HFFc6 (cell line): ENCODE measurements at regions not wholly inside any gene's neighbourhood (a gene's known extent, or its start where the extent isn't known, plus 50 kb on each side); places are given as distances from the start of the nearest gene placed in this dataset.

Experiments
- DNase-seq: peaks from one replicate; pipeline ENCODE4 v3.0.0-alpha.2; 2018
- H3K27ac Mint-ChIP-seq: 2 replicates; pipeline ENCODE4 v1.8.0; 2020; ENCODE audit warnings: mild to moderate bottlenecking, mixed read lengths
- H3K27me3 Mint-ChIP-seq: 2 replicates; pipeline ENCODE4 v1.8.0; 2021; ENCODE audit warnings: mild to moderate bottlenecking, moderate library complexity, mixed read lengths; ENCODE audit not compliant: insufficient read depth
- H3K36me3 Mint-ChIP-seq: 2 replicates; pipeline ENCODE4 v1.8.0; 2021; ENCODE audit warnings: low read depth, mixed read lengths
- H3K4me1 Mint-ChIP-seq: 2 replicates; pipeline ENCODE4 v1.8.0; 2020; ENCODE audit warnings: low read depth, mixed read lengths
- H3K4me3 Mint-ChIP-seq: 2 replicates; pipeline ENCODE4 v1.8.0; 2020; ENCODE audit warnings: mild to moderate bottlenecking, moderate library complexity, mixed read lengths
- H3K9me3 Mint-ChIP-seq: 2 replicates; pipeline ENCODE4 v1.8.0; 2020; ENCODE audit warnings: mild to moderate bottlenecking, mixed read lengths
- TF ChIP-seq, protein P1 (sequence below): fragments of 200-600 bp; sonication (generic); IDR thresholded peaks from 2 replicates; pipeline ENCODE4 v1.5.0; 2021; ENCODE audit warnings: antibody characterized with exemption, mild to moderate bottlenecking

DNA sequence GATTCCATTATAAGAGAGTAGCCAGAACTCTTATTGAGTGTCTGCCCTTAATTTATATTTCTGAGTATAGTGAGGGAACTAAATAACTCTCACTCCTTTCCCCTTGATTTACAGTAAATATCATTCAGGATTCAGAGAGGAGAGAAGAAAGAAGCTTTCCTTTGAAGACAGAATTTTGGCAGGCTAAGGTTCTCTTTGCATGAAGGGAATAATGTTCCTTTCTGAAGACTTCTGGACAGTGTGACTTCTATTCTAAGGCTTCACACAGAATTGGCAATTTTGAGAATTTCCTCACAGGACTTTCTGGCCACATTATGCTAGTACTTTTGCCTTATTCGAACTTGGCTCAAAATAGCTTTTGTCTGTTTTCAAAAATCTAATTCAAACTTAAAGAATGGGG lies 352.2 kb upstream of the FBXO33 start:
- Mint-ChIP-seq H3K9me3 (peaks cover 56% of the 10 kb centered on the region), H3K4me1 (no peaks in the 10 kb centered on the region), H3K36me3 (no peaks in the 10 kb centered on the region), H3K27ac (no peak overlapping the region), H3K27me3 (no peaks in the 10 kb centered on the region; the same call in 1 of the 2 replicates), H3K4me3 (no peak overlapping the region)
- DNase-seq, result no peak
- TF ChIP-seq, protein P1, sequence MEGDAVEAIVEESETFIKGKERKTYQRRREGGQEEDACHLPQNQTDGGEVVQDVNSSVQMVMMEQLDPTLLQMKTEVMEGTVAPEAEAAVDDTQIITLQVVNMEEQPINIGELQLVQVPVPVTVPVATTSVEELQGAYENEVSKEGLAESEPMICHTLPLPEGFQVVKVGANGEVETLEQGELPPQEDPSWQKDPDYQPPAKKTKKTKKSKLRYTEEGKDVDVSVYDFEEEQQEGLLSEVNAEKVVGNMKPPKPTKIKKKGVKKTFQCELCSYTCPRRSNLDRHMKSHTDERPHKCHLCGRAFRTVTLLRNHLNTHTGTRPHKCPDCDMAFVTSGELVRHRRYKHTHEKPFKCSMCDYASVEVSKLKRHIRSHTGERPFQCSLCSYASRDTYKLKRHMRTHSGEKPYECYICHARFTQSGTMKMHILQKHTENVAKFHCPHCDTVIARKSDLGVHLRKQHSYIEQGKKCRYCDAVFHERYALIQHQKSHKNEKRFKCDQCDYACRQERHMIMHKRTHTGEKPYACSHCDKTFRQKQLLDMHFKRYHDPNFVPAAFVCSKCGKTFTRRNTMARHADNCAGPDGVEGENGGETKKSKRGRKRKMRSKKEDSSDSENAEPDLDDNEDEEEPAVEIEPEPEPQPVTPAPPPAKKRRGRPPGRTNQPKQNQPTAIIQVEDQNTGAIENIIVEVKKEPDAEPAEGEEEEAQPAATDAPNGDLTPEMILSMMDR, result no peak

DNA sequence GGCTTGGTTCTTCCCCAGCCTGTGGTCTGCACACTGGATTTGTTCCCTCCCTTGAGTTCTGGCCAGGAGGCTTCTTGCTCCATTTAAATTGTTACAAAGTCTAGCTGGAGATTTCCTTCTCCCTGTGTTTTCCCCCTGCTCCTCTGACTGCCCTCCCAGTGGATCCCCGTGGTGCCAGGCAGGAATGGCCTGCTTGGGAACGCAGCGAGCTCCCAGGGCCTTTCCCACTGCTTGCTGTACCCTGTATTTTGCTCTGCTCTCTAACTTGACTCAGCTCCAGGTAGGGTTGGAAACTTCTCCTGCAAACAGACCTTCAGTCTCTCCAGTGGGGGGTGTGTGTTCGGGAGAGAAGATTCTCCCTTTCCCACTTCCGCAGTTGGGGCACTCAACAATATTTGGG lies 349.2 kb upstream of the FBXO33 start:
- Mint-ChIP-seq H3K36me3 (no peaks in the 10 kb centered on the region), H3K9me3 (peaks cover 74% of the 10 kb centered on the region), H3K27me3 (no peaks in the 10 kb centered on the region; the same call in 1 of the 2 replicates), H3K27ac (no peak overlapping the region), H3K4me1 (no peaks in the 10 kb centered on the region), H3K4me3 (no peak overlapping the region)
- DNase-seq, result no peak
- TF ChIP-seq, protein P1, result no peak

DNA sequence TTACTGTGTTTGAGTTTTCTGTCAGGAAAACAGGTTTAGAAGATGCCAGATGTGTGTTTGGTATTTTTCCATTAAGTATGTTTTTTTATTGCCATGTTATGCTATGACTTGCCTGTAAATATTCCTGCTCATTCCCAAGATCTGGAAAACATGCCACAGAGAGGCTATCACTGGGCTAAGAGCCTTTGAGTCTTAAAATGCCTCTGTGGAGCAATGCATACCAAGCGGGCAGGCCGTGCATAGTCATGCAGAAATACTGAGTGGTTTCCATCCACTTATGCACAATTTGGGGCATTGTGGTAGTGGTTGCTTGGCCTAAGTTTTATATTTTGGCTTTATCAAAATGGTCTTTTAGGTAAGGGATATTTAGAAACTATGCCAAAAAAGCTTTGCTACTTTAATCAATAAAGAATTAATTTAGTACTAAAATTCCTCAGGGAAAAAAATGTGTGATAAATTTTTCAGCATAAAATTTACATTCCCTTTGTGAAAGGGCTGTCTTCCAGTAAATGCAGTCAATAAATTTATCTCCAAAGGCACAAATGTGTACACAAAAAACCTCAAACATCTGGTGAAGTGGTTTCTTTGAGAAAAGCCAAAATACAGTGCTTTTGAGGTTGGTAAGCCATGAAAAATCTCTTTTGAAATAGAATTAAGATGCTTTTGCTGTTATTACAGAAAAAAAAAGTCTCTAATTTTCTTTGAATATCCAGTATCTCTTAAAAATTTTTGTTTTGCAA lies 341.3 kb upstream of the FBXO33 start:
- Mint-ChIP-seq H3K4me3 (no peak overlapping the region), H3K36me3 (no peaks in the 10 kb centered on the region), H3K27me3 (no peaks in the 10 kb centered on the region; the same call in 1 of the 2 replicates), H3K4me1 (no peaks in the 10 kb centered on the region), H3K27ac (no peak overlapping the region), H3K9me3 (peaks cover 43% of the 10 kb centered on the region)
- TF ChIP-seq, protein P1, result no peak
- DNase-seq, result no peak

DNA sequence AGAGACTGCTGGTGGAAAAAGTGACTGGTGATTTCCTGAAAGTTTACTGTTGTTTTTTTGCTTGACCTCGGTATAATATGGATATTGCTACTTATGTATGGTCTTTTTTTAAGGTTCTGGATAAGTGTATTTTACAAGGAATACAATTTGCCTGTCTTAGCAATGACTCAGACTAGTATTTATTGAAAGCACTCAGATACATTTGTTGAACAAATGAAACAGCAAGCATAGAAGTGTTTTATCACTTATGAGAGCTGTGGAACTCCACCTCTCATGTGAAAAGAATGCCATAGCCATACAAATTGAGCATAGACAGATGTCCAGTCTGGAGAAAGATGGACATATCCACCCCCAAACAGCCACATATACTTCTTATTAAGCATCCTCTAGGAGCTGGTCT lies 340.4 kb upstream of the FBXO33 start:
- Mint-ChIP-seq H3K27ac (no peak overlapping the region), H3K36me3 (no peaks in the 10 kb centered on the region), H3K9me3 (peaks cover 38% of the 10 kb centered on the region), H3K4me3 (no peak overlapping the region), H3K27me3 (no peaks in the 10 kb centered on the region), H3K4me1 (no peaks in the 10 kb centered on the region)
- DNase-seq, result no peak
- TF ChIP-seq, protein P1, result no peak

DNA sequence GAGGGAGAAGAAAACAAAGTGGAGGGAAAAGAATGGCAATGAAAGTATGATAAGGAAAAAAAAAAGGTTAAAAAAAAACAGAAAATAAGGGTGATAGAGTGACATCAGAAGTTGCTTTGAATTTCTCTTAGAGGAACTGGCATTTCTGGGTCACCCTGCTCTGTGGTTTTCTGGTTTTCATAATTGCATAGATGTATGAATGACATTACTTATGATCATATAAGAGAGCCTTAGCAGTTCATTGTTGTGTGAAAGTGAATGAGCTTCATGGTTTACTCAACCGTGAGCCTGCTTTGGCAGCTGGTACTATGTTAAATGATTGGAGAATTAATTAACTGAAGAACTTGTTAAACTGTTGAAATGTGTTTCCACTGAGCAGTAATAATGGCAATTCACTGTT lies 336.4 kb upstream of the FBXO33 start:
- DNase-seq, result no peak
- H3K27ac Mint-ChIP-seq, result no peak overlapping the region
- no peaks in the 10 kb centered on the region; the same call in 1 of the 2 replicates for H3K27me3 Mint-ChIP-seq
- TF ChIP-seq, protein P1, result no peak
- H3K4me1 Mint-ChIP-seq, result no peaks in the 10 kb centered on the region
- no peaks in the 10 kb centered on the region for H3K36me3 Mint-ChIP-seq
- no peak overlapping the region for H3K4me3 Mint-ChIP-seq
- peaks cover 37% of the 10 kb centered on the region for H3K9me3 Mint-ChIP-seq
